CD4-positive, CD25-positive, alpha-beta regulatory T cell (primary cell): ENCODE measurements at regions not wholly inside any gene's neighbourhood (a gene's known extent, or its start where the extent isn't known, plus 50 kb on each side); places are given as distances from the start of the nearest gene placed in this dataset.

Experiments used
- ATAC-seq, 2 donors: fragments of 150-1000 bp; cut with Tn5 transposase; one replicate each; pipeline ENCODE4 v1.10.0; 2021; ENCODE audit warnings: low read depth in 2 of 2, moderate number of reproducible peaks in 2 of 2, moderate library complexity in 1 of 2
- DNase-seq, 3 donors: peaks; one replicate each; pipeline versions ENCODE4 v3.0.0 to v3.0.0-alpha.2; 2012 to 2022; ENCODE audit warnings: mixed read lengths in 1 of 3
- H3K27ac ChIP-seq: one replicate; pipeline ENCODE4 v1.7.0; 2013; ENCODE audit warnings: mild to moderate bottlenecking, low read length; ENCODE audit not compliant: insufficient read depth, poor library complexity, severe bottlenecking
- H3K27me3 ChIP-seq: one replicate; pipeline ENCODE4 v1.7.0; 2013; ENCODE audit warnings: low read length; ENCODE audit not compliant: control insufficient read depth, insufficient read depth
- H3K36me3 ChIP-seq: one replicate; pipeline ENCODE4 v1.7.0; 2013; ENCODE audit warnings: mild to moderate bottlenecking, low read length, moderate library complexity; ENCODE audit not compliant: control insufficient read depth, insufficient read depth
- H3K4me1 ChIP-seq: 2 replicates; pipeline ENCODE4 v1.7.0; 2013; ENCODE audit warnings: mild to moderate bottlenecking, low read length; ENCODE audit not compliant: insufficient read depth, control insufficient read depth, poor library complexity, severe bottlenecking
- H3K4me3 ChIP-seq: one replicate; pipeline ENCODE4 v1.7.0; 2013; ENCODE audit warnings: low read depth, mild to moderate bottlenecking, low read length, moderate library complexity
- H3K9me3 ChIP-seq, 2 experiments: 1 replicate in 1 of 2; 2 replicates in 1 of 2; pipeline ENCODE4 v1.7.0; 2013; ENCODE audit warnings: low read length in 2 of 2, mild to moderate bottlenecking in 1 of 2, moderate library complexity in 1 of 2; ENCODE audit not compliant: control insufficient read depth in 2 of 2
- H3K27ac Mint-ChIP-seq, 3 donors: one replicate each; pipeline ENCODE4 v1.8.0; 2020 to 2022; ENCODE audit warnings: mild to moderate bottlenecking in 3 of 3, mixed read lengths in 3 of 3, moderate library complexity in 2 of 3
- H3K27me3 Mint-ChIP-seq: one replicate; pipeline ENCODE4 v1.8.0; 2022; ENCODE audit warnings: mild to moderate bottlenecking, mixed read lengths
- H3K36me3 Mint-ChIP-seq: one replicate; pipeline ENCODE4 v1.8.0; 2020; ENCODE audit warnings: mixed read lengths
- H3K4me1 Mint-ChIP-seq, 4 donors: one replicate each; pipeline ENCODE4 v1.8.0; 2020 to 2022; ENCODE audit warnings: mixed read lengths in 4 of 4, mild to moderate bottlenecking in 1 of 4
- H3K4me3 Mint-ChIP-seq, 4 donors: one replicate each; pipeline ENCODE4 v1.8.0; 2020 to 2022; ENCODE audit warnings: mild to moderate bottlenecking in 4 of 4, mixed read lengths in 4 of 4, moderate library complexity in 3 of 4
- H3K9me3 Mint-ChIP-seq, 7 donors: one replicate each; pipeline ENCODE4 v1.8.0; 2020 to 2022; ENCODE audit warnings: mixed read lengths in 7 of 7, mild to moderate bottlenecking in 3 of 7, moderate library complexity in 2 of 7

DNA sequence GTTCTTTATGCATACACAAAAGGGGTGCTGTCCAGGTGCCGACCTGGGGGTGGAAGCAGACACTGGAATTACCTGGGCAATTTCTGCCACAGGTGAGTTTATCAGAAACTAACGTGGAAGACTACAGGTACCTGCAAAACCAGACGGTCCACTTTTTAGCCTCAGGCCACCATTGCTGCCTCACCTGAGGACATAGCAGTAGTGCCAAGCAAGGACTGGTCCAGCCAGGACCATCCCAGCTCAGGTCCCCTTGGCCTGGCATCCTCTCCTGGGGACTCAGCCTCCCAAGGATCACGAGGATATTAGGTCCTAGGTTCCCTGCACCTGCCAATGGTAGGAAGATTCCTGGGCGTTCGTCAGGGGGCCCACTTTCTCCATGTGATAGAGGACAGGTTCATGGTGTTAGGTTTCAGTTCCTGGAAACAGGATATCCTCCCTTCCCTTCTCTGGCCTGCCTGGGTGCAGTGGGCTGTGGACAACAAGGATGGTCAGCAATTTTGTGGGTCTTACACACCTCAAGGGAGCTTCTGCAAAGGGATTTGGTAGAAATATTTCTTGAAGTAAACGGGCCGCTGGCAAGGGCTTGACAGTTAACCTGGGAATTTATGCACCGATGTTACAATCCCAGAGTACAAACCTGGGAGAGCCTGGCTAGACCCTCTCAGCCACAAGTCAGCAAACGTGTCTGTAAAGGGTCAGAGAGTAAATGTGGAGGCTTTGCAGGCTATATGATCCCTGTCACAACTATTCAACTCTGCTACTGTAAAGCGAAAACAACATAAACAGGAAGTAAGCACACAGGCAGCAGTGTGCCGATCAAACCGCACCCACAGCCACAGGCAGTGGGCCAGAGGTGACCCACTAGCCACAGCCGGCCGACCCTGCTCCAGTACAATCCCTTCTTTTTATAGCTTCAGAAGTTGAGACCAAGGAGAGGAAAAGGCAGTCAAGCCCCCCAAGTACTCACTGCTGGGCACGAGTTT lies 71.4 kb upstream of the RAB4A start:
- Mint-ChIP-seq H3K27ac (peak overlapping the region; percentile 42 to 85 (median 73)), H3K36me3 (no peaks in the 10 kb centered on the region), H3K4me3 (peak overlapping the region in 3 of 4 donors; percentile 26 to 76 (median 69)), H3K9me3 (no peaks in the 10 kb centered on the region), H3K27me3 (peaks cover 9% of the 10 kb centered on the region), H3K4me1 (peaks cover 5 to 27% (median 18%) of the 10 kb centered on the region in 4 donors)
- Histone ChIP-seq H3K4me3 (peak overlapping the region; percentile 60), H3K36me3 (no peaks in the 10 kb centered on the region), H3K27me3 (no peaks in the 10 kb centered on the region), H3K4me1 (peaks cover 13% of the 10 kb centered on the region), H3K9me3 (no peaks in the 10 kb centered on the region), H3K27ac (no peak overlapping the region)
- DNase-seq (peak in 2 of 3 donors; percentile 8 to 47), ATAC-seq (peak in 1 of 2 donors; percentile 58)

- no peaks in the 10 kb centered on the region for H3K36me3 Mint-ChIP-seq
- Histone ChIP-seq H3K9me3 (no peaks in the 10 kb centered on the region), H3K36me3 (no peaks in the 10 kb centered on the region), H3K4me3 (no peak overlapping the region), H3K27ac (no peak overlapping the region), H3K27me3 (no peaks in the 10 kb centered on the region), H3K4me1 (peaks cover 13% of the 10 kb centered on the region)
- H3K4me3 Mint-ChIP-seq, result no peak overlapping the region
- H3K27ac Mint-ChIP-seq, result no peak overlapping the region
- DNase-seq (peak in 1 of 3 donors; percentile 17), ATAC-seq (no peak)
- H3K9me3 Mint-ChIP-seq, result no peaks in the 10 kb centered on the region
- peaks cover 15% of the 10 kb centered on the region for H3K27me3 Mint-ChIP-seq
- peaks cover 5 to 38% (median 18%) of the 10 kb centered on the region in 4 donors for H3K4me1 Mint-ChIP-seq
Measured at GRCh38 chr1:229203030-229203751, 67.7 kb upstream of the RAB4A start.

DNA sequence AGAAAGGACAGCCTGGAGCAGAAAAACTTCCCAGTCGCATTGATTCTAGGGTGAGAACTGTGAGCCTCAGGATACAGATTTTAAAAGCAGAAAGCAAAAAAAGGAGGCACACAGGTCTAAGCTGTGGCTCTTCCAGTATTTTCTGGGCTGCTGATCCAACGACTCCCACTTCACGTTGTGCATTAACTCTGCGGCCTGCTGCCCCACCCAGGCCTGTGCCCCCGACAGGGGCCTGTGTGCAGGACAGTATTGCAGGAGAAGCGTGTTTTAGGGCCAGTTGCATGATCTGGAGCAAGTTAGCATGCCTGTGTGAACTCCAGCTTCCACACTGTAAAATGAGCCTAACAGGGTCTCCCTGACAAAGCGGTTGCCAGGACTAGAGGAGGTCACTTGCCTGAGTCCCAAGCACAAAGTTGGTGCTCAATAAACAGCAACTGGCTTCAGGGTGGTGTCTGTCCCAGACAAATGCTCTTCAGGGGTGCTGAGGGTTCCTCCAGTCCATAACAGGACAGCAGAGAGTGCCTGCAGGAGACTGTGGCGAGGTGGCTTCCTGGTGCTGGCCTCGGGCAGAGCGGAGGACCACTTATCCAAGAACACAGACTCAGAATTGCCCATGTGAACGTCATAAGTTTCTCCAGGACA lies 66.8 kb upstream of the RAB4A start:
- Mint-ChIP-seq H3K27ac (peak overlapping the region in 1 of 3 donors; percentile 35), H3K4me3 (peak overlapping the region in 1 of 4 donors; percentile 18), H3K27me3 (peaks cover 15% of the 10 kb centered on the region), H3K9me3 (no peaks in the 10 kb centered on the region), H3K4me1 (peaks cover 5 to 31% (median 11%) of the 10 kb centered on the region in 4 donors), H3K36me3 (no peaks in the 10 kb centered on the region)
- ATAC-seq, result no peak
- no peaks in the 10 kb centered on the region for H3K9me3 ChIP-seq
- no peak overlapping the region for H3K27ac ChIP-seq
- H3K4me1 ChIP-seq, result peaks cover 13% of the 10 kb centered on the region
- DNase-seq, result no peak
- H3K36me3 ChIP-seq, result no peaks in the 10 kb centered on the region
- no peaks in the 10 kb centered on the region for H3K27me3 ChIP-seq
- no peak overlapping the region for H3K4me3 ChIP-seq

DNA sequence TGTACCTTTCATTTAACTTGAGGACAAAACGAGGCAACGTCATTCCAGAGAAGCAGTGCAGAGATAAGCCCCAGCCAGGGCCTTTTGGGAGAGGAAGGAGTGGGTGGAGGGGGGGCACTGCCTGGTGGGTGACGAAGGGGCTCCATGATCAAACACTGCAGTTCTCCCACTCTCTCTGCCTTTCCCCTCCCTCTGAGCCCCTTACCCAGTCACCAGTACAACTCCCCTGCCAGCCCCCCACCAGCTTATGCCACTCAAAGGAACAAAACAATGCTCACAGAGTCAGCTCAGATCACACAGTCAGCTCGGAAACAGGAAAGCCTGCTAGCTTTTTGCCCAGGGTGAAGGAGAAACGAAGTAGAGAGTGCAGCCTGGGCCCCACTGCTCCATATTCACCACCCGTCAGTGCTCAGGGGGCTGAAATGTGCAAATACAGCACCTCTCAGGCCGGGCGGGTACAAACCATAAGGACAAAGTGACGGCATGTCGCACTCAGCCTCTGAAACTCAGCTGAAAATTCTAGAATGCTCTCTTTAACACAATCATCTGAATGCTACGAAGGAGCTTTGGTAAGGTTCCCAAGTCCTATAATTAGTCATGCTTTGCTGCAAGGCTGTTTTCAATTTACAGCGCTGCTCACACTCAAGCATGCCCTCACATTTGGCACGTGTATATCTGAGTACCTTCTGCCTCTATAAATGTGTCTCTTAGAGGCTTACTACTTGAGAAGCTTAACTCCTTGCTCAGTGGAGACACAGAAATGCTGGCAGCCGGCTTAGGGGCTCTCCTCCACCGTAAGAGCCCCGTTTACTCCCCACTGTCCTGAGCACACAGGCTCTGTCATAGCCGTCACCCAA lies 65.8 kb upstream of the RAB4A start:
- Histone ChIP-seq H3K4me3 (no peak overlapping the region), H3K27me3 (no peaks in the 10 kb centered on the region), H3K4me1 (peaks cover 2% of the 10 kb centered on the region), H3K9me3 (no peaks in the 10 kb centered on the region), H3K36me3 (no peaks in the 10 kb centered on the region), H3K27ac (no peak overlapping the region)
- H3K36me3 Mint-ChIP-seq, result no peaks in the 10 kb centered on the region
- peak overlapping the region in 2 of 3 donors; percentile 35 to 91 for H3K27ac Mint-ChIP-seq
- no peaks in the 10 kb centered on the region for H3K9me3 Mint-ChIP-seq
- H3K27me3 Mint-ChIP-seq, result peaks cover 15% of the 10 kb centered on the region
- H3K4me3 Mint-ChIP-seq, result no peak overlapping the region
- no peak for DNase-seq
- peaks cover 0 to 21% (median 6%) of the 10 kb centered on the region in 4 donors for H3K4me1 Mint-ChIP-seq
- no peak for ATAC-seq

- H3K4me1 ChIP-seq, result no peaks in the 10 kb centered on the region
- DNase-seq, result no peak
- H3K4me3 ChIP-seq, result no peak overlapping the region
- peak overlapping the region in 2 of 3 donors; percentile 25 to 47 for H3K27ac Mint-ChIP-seq
- no peak overlapping the region for H3K27ac ChIP-seq
- no peaks in the 10 kb centered on the region for H3K9me3 Mint-ChIP-seq
- H3K9me3 ChIP-seq, result no peaks in the 10 kb centered on the region
- H3K27me3 ChIP-seq, result no peaks in the 10 kb centered on the region
- H3K4me3 Mint-ChIP-seq, result no peak overlapping the region
- H3K4me1 Mint-ChIP-seq, result peaks cover 0 to 16% (median 2%) of the 10 kb centered on the region in 4 donors
- ATAC-seq, result no peak
- H3K27me3 Mint-ChIP-seq, result peaks cover 15% of the 10 kb centered on the region
- H3K36me3 Mint-ChIP-seq, result no peaks in the 10 kb centered on the region
- H3K36me3 ChIP-seq, result no peaks in the 10 kb centered on the region
Measured at GRCh38 chr1:229205854-229206253, 65.1 kb upstream of the RAB4A start.

DNA sequence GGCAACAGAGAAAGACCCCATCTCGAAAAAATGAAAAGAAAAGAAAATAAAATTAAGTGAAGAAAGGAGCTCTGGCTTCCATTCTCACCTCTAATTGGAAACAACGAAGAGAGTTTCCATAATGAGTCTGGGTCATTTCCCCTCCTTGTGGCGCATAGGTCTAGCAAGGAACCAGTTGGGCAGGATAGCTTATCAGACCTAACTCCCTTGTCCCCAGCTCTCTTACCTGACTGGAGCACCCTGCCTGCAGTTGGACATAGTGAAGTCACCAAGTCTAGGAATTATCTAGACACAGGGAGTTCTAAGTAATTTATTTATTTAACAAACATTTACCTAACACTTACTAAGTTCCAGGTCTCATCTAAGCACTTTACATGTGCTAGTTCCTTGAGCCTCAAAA lies 63.0 kb upstream of the RAB4A start:
- no peak overlapping the region for H3K27ac ChIP-seq
- H3K36me3 ChIP-seq, result no peaks in the 10 kb centered on the region
- peaks cover 0 to 13% (median 0%) of the 10 kb centered on the region in 4 donors for H3K4me1 Mint-ChIP-seq
- H3K4me3 Mint-ChIP-seq, result no peak overlapping the region
- no peaks in the 10 kb centered on the region for H3K27me3 ChIP-seq
- H3K36me3 Mint-ChIP-seq, result no peaks in the 10 kb centered on the region
- DNase-seq (no peak), ATAC-seq (no peak)
- no peak overlapping the region for H3K27ac Mint-ChIP-seq
- H3K9me3 ChIP-seq, result no peaks in the 10 kb centered on the region
- no peak overlapping the region for H3K4me3 ChIP-seq
- H3K9me3 Mint-ChIP-seq, result no peaks in the 10 kb centered on the region
- H3K4me1 ChIP-seq, result no peaks in the 10 kb centered on the region
- peaks cover 10% of the 10 kb centered on the region for H3K27me3 Mint-ChIP-seq

GRCh38 chr1:229208481-229208880 lies 62.4 kb upstream of the RAB4A start:
- H3K4me3 ChIP-seq, result no peak overlapping the region
- peaks cover 10% of the 10 kb centered on the region for H3K27me3 Mint-ChIP-seq
- no peaks in the 10 kb centered on the region for H3K27me3 ChIP-seq
- H3K36me3 ChIP-seq, result no peaks in the 10 kb centered on the region
- H3K27ac ChIP-seq, result no peak overlapping the region
- no peaks in the 10 kb centered on the region for H3K9me3 ChIP-seq
- no peaks in the 10 kb centered on the region for H3K4me1 ChIP-seq
- no peak overlapping the region for H3K4me3 Mint-ChIP-seq
- no peaks in the 10 kb centered on the region for H3K9me3 Mint-ChIP-seq
- peaks cover 0 to 13% (median 0%) of the 10 kb centered on the region in 4 donors for H3K4me1 Mint-ChIP-seq
- H3K27ac Mint-ChIP-seq, result no peak overlapping the region
- DNase-seq, result no peak
- ATAC-seq, result no peak
- H3K36me3 Mint-ChIP-seq, result no peaks in the 10 kb centered on the region
